GM19238 (cell line): ENCODE measurements at regions not wholly inside any gene's neighbourhood (a gene's known extent, or its start where the extent isn't known, plus 50 kb on each side); places are given as distances from the start of the nearest gene placed in this dataset.
"Not testable (repeated sequence)": the region's sequence is repeated elsewhere in the genome, so short reads cannot be mapped to it uniquely, and the experiment has no call there.

Source experiments
- DNase-seq: peaks from one replicate; pipeline ENCODE4 v3.0.0; 2011; ENCODE audit warnings: low spot score; ENCODE audit not compliant: insufficient read length

- no peak for DNase-seq
Measured at GRCh38 chr13:70523622-70524021, 415.4 kb upstream of the KLHL1 start.

- DNase-seq, result no peak
Measured at GRCh38 chr13:70520275-70521036, 412.2 kb upstream of the KLHL1 start.

GRCh38 chr13:70518081-70518480 is 409.8 kb upstream of the KLHL1 start:
- no peak for DNase-seq

GRCh38 chr13:70516226-70516625 is 408.0 kb upstream of the KLHL1 start:
- no peak for DNase-seq

GRCh38 chr13:70511861-70512417 is 403.7 kb upstream of the KLHL1 start:
- DNase-seq, result not testable (repeated sequence)

GRCh38 chr13:70505809-70506208 is 397.6 kb upstream of the KLHL1 start:
- DNase-seq, result no peak

- DNase-seq, result no peak
Measured at GRCh38 chr13:70502944-70503343, 394.7 kb upstream of the KLHL1 start.

GRCh38 chr13:70490320-70490935 is 382.2 kb upstream of the KLHL1 start:
- no peak for DNase-seq

- DNase-seq, result no peak
Measured at GRCh38 chr13:70484931-70485330, 376.7 kb upstream of the KLHL1 start.

GRCh38 chr13:70483599-70484276 is 375.5 kb upstream of the KLHL1 start:
- no peak for DNase-seq

- DNase-seq, result no peak
Measured at GRCh38 chr13:70473907-70474306, 365.7 kb upstream of the KLHL1 start.

- DNase-seq, result no peak
Measured at GRCh38 chr13:70469077-70469476, 360.8 kb upstream of the KLHL1 start.

- no peak for DNase-seq
Measured at GRCh38 chr13:70457474-70457873, 349.2 kb upstream of the KLHL1 start.

- DNase-seq, result no peak
Measured at GRCh38 chr13:70448820-70449219, 340.6 kb upstream of the KLHL1 start.

- DNase-seq, result no peak
Measured at GRCh38 chr13:70432276-70432805, 324.1 kb upstream of the KLHL1 start.

GRCh38 chr13:70430256-70430655 is 322.0 kb upstream of the KLHL1 start:
- no peak for DNase-seq

GRCh38 chr13:70424928-70425327 is 316.7 kb upstream of the KLHL1 start:
- no peak for DNase-seq

GRCh38 chr13:70424428-70424827 is 316.2 kb upstream of the KLHL1 start:
- no peak for DNase-seq

- DNase-seq, result no peak
Measured at GRCh38 chr13:70415136-70415535, 306.9 kb upstream of the KLHL1 start.

- DNase-seq, result no peak
Measured at GRCh38 chr13:70408865-70409264, 300.6 kb upstream of the KLHL1 start.

GRCh38 chr13:70407486-70407885 is 299.2 kb upstream of the KLHL1 start:
- no peak for DNase-seq

GRCh38 chr13:70405266-70405665 is 297.0 kb upstream of the KLHL1 start:
- DNase-seq, result no peak
